ENCODE measurements at regions not wholly inside any gene's neighbourhood (a gene's known extent, or its start where the extent isn't known, plus 50 kb on each side); places are given as distances from the start of the nearest gene placed in this dataset.

DNA sequence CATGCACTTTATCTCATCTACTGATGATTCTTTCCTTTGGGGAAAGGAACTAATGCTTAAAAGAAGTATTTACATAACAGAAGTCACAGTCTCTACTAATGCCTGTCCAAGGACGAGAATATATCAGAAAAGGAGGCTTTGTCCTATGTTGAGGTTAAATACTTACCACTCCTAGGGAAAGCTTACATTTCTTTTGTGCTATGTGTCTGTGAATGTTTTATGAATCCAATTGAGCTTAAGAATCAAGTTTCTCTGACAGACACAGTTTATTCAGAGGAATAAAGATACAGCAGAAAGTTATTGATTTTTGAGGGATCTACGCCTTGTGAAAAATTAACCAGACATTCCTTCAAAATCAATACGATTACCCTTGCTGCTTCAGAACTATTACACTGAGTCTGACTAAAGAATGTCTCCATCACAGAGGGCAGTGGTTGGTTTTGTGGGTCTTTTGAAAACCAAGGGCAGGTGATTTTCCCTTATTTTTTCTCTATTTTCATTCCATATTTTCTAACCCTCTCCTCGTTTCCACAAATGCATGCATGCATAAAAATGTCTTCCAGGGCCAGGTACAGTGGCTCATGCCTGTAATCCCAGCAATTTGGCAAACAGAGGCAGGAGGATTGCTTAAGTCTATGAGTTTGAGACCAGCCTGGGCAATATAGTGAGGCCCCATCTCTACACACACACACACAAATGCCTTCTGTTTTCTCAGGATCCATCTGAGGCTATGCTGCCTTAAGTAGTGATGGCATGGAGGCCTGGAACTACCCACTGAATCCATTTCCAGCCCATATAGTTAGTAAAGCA, 1095.1 kb downstream of the GALC start:
- TF ChIP-seq CTCF (conservative IDR thresholded peaks at IDR 0.05) (no peak), ZFX (IDR thresholded peaks at IDR 0.05) (no peak)

All from C4-2B (cell line).